ENCODE measurements at regions not wholly inside any gene's neighbourhood (a gene's known extent, or its start where the extent isn't known, plus 50 kb on each side); places are given as distances from the start of the nearest gene placed in this dataset.

DNA sequence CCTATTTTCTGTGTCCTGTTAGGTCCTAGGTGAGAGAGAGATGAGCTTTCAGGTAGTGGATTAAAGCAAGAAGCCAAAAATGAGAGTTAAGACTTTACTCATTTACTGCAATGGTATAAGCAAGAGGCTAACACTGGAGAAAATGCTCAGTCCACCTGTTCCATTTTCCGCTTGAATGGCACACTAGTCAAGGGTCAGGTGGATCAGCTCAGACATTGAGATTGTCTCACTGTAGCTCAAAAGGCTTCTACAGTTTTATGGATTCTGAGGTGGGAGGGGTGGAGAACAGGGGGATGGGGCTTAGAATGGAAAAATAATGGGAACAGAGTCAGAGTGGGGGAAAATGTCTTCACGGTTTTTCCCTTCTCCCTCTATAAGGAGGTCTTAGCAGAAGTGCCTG lies 57.3 kb upstream of the MUCL1 start:
- Histone ChIP-seq H3K9ac (ENCODE audit: low read depth, low read length) (no peak overlapping the region), H2BK20ac (ENCODE audit: low read depth, low read length) (no peak overlapping the region), H3K14ac (replicated peaks; ENCODE audit: low read depth, low read length) (no peak overlapping the region), H3K9me3 (ENCODE audit: control insufficient read depth, insufficient read depth, low read length) (0 out of 2 replicates have a peak, but pooled peaks cover 1% of the 10 kb centered on the region), H3K56ac (ENCODE audit: extremely low read depth, insufficient read depth, low read length) (no peak overlapping the region), H3K27me3 (ENCODE audit: control insufficient read depth, insufficient read depth, low read length) (no peaks in the 10 kb centered on the region), H4K8ac (ENCODE audit: low read depth in 2 of 2, low read length in 2 of 2) (no peak overlapping the region), H3K4me1 (ENCODE audit: control insufficient read depth, insufficient read depth, low read length) (no peaks in the 10 kb centered on the region), H4K5ac (ENCODE audit: low read depth, low read length) (no peak overlapping the region), H3K27ac (ENCODE audit: insufficient read depth, low read length) (no peak overlapping the region), H4K91ac (ENCODE audit: insufficient read depth, low read depth, low read length) (no peak overlapping the region), H3K36me3 (ENCODE audit: control insufficient read depth, insufficient read depth, low read length) (no peaks in the 10 kb centered on the region), H3K18ac (ENCODE audit: low read depth, low read length) (no peak overlapping the region), H2BK120ac (ENCODE audit: low read depth, low read length) (no peak overlapping the region), H3K4ac (ENCODE audit: low read depth, low read length) (no peak overlapping the region), H2AK5ac (ENCODE audit: low read depth, low read length) (no peak overlapping the region), H3K4me2 (ENCODE audit: low read depth, low read length) (no peak overlapping the region), H2AFZ (replicated peaks; ENCODE audit: low read length, poor library complexity) (no peak overlapping the region), H3K9me1 (ENCODE audit: insufficient read depth, low read length) (no peaks in the 10 kb centered on the region), H2BK5ac (ENCODE audit: low read depth, low read length, poor library complexity, severe bottlenecking) (no peak overlapping the region), H4K20me1 (ENCODE audit: insufficient read depth, low read length) (no peaks in the 10 kb centered on the region), H2BK15ac (ENCODE audit: low read depth, low read length) (no peak overlapping the region), H3K79me1 (ENCODE audit: low read depth in 1 of 2, low read length in 2 of 2) (no peaks in the 10 kb centered on the region), H2AK9ac (replicated peaks; ENCODE audit: low read depth, low read length, poor library complexity) (no peak overlapping the region), H3K23ac (ENCODE audit: low read depth, low read length) (no peak overlapping the region), H3K4me3 (ENCODE audit: insufficient read depth, low read depth, low read length) (no peak overlapping the region)
- TF ChIP-seq FOS (IDR thresholded peaks at IDR 0.05; ENCODE audit: low read depth, low read length) (no peak), CHD1 (IDR thresholded peaks at IDR 0.05; ENCODE audit: low read depth, low read length) (no peak), MXI1 (IDR thresholded peaks at IDR 0.05; ENCODE audit: borderline replicate concordance, low read depth, low read length) (no peak), POLR2A (IDR thresholded peaks at IDR 0.05; ENCODE audit: low read depth, low read length) (no peak), RCOR1 (IDR thresholded peaks at IDR 0.05; ENCODE audit: insufficient replicate concordance, low read length) (no peak), MAFK (IDR thresholded peaks at IDR 0.05; ENCODE audit: low read depth, low read length) (no peak), BHLHE40 (IDR thresholded peaks at IDR 0.05; ENCODE audit: low read depth, low read length) (no peak), USF2 (IDR thresholded peaks at IDR 0.05; ENCODE audit: low read depth, low read length) (no peak)
- TF ChIP-seq, protein P1, sequence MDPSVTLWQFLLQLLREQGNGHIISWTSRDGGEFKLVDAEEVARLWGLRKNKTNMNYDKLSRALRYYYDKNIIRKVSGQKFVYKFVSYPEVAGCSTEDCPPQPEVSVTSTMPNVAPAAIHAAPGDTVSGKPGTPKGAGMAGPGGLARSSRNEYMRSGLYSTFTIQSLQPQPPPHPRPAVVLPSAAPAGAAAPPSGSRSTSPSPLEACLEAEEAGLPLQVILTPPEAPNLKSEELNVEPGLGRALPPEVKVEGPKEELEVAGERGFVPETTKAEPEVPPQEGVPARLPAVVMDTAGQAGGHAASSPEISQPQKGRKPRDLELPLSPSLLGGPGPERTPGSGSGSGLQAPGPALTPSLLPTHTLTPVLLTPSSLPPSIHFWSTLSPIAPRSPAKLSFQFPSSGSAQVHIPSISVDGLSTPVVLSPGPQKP (IDR thresholded peaks at IDR 0.05; ENCODE audit: borderline replicate concordance, low read depth, low read length) = no peak
- TF ChIP-seq, protein P2, sequence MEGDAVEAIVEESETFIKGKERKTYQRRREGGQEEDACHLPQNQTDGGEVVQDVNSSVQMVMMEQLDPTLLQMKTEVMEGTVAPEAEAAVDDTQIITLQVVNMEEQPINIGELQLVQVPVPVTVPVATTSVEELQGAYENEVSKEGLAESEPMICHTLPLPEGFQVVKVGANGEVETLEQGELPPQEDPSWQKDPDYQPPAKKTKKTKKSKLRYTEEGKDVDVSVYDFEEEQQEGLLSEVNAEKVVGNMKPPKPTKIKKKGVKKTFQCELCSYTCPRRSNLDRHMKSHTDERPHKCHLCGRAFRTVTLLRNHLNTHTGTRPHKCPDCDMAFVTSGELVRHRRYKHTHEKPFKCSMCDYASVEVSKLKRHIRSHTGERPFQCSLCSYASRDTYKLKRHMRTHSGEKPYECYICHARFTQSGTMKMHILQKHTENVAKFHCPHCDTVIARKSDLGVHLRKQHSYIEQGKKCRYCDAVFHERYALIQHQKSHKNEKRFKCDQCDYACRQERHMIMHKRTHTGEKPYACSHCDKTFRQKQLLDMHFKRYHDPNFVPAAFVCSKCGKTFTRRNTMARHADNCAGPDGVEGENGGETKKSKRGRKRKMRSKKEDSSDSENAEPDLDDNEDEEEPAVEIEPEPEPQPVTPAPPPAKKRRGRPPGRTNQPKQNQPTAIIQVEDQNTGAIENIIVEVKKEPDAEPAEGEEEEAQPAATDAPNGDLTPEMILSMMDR (conservative IDR thresholded peaks at IDR 0.05; ENCODE audit: low read depth, low read length) = no peak
- intact Hi-C loops (cut with micrococcal nuclease) (no loop called here), in situ Hi-C loops (cut with MboI; ENCODE audit: low sequenced_read_pairs) (no loop called here), dilution Hi-C loops (cut with HindIII; ENCODE audit: low sequenced_read_pairs, unreplicated experiment) (no loop called here)
- DNase-seq (no peak), ATAC-seq (ENCODE audit: low read depth) (no peak)
- CTCF ChIA-PET = no interaction called here
- POLR2A ChIA-PET (ENCODE audit: unreplicated experiment) = no interaction called here
- BruUV-seq (replicated peaks) = no TSS peak
- WGBS, 2 experiments (ENCODE audit: extremely low coverage in 2 of 2, insufficient read length in 1 of 2) = 100% methylated on average over 1 of the region's 2 CpGs; no CpG with 5 or more reads in 1 of the 2 experiments

All from IMR-90 (cell line).